Activated CD4-positive, alpha-beta T cell treated with anti-CD3 and anti-CD28 coated beads for 36 hours (primary cell): ENCODE measurements at regions not wholly inside any gene's neighbourhood (a gene's known extent, or its start where the extent isn't known, plus 50 kb on each side); places are given as distances from the start of the nearest gene placed in this dataset.

Experiments used
- ATAC-seq: fragments of 200-7000 bp; cut with Tn5 transposase; one replicate; pipeline ENCODE4 v1.10.0; 2021; ENCODE audit warnings: mild to moderate bottlenecking, moderate library complexity
- CTCF ChIA-PET: fragments of 350-600 bp; sonication (Branson Sonifier 250); formaldehyde crosslinking; loops from one replicate; lab custom pipeline; 2021; ENCODE audit warnings: antibody characterized with exemption; lab: Charles Lee
- POLR2A ChIA-PET: fragments of 350-600 bp; sonication (Branson Sonifier 250); formaldehyde crosslinking; loops from one replicate; lab custom pipeline; 2021; ENCODE audit warnings: antibody characterized with exemption, inconsistent platforms; lab: Charles Lee
- DNase-seq: peaks from one replicate; pipeline ENCODE4 v3.0.0-alpha.2; 2020
- H3K27ac Mint-ChIP-seq: one replicate; pipeline ENCODE4 v1.8.0; 2021; ENCODE audit warnings: mixed read lengths
- H3K27me3 Mint-ChIP-seq: one replicate; pipeline ENCODE4 v1.8.0; 2021; ENCODE audit warnings: mixed read lengths
- H3K36me3 Mint-ChIP-seq: one replicate; pipeline ENCODE4 v1.8.0; 2021; ENCODE audit warnings: low read depth, mixed read lengths
- H3K4me1 Mint-ChIP-seq: one replicate; pipeline ENCODE4 v1.8.0; 2021; ENCODE audit warnings: mixed read lengths
- H3K4me3 Mint-ChIP-seq: one replicate; pipeline ENCODE4 v1.8.0; 2021; ENCODE audit warnings: mild to moderate bottlenecking, moderate library complexity, mixed read lengths
- H3K9me3 Mint-ChIP-seq: one replicate; pipeline ENCODE4 v1.8.0; 2021; ENCODE audit warnings: low read depth, mixed read lengths
- intact Hi-C, 2 experiments: fragments of 100-400 bp; cut with DNase I in 1 of 2; cut with micrococcal nuclease in 1 of 2; formaldehyde crosslinking; loops; one replicate each; pipeline versions ENCODE4 v1.14.2 to v1.15.1; 2022 to 2024; cut with DNase I, micrococcal nuclease

GRCh38 chr4:180967936-180968335, 1275.3 kb upstream of the TENM3 start:
- Mint-ChIP-seq H3K4me3 (no peak overlapping the region), H3K9me3 (peaks cover 4% of the 10 kb centered on the region), H3K27ac (no peak overlapping the region), H3K27me3 (no peaks in the 10 kb centered on the region), H3K4me1 (no peaks in the 10 kb centered on the region), H3K36me3 (no peaks in the 10 kb centered on the region)
- DNase-seq (no peak), ATAC-seq (no peak)
- intact Hi-C loops: no loop called here
- CTCF ChIA-PET: no interaction called here
- POLR2A ChIA-PET: no interaction called here

GRCh38 chr4:180973894-180974293, 1269.3 kb upstream of the TENM3 start:
- H3K4me3 Mint-ChIP-seq: no peak overlapping the region
- H3K4me1 Mint-ChIP-seq: no peaks in the 10 kb centered on the region
- DNase-seq (no peak), ATAC-seq (no peak)
- CTCF ChIA-PET: no interaction called here
- POLR2A ChIA-PET: no interaction called here
- H3K9me3 Mint-ChIP-seq: no peaks in the 10 kb centered on the region
- no peaks in the 10 kb centered on the region for H3K36me3 Mint-ChIP-seq
- intact Hi-C loops: no loop called here
- no peaks in the 10 kb centered on the region for H3K27me3 Mint-ChIP-seq
- H3K27ac Mint-ChIP-seq: no peak overlapping the region

- no peaks in the 10 kb centered on the region for H3K27me3 Mint-ChIP-seq
- H3K4me3 Mint-ChIP-seq: no peak overlapping the region
- CTCF ChIA-PET: no interaction called here
- DNase-seq (no peak), ATAC-seq (no peak)
- no peaks in the 10 kb centered on the region for H3K9me3 Mint-ChIP-seq
- POLR2A ChIA-PET: no interaction called here
- H3K36me3 Mint-ChIP-seq: no peaks in the 10 kb centered on the region
- H3K4me1 Mint-ChIP-seq: no peaks in the 10 kb centered on the region
- intact Hi-C loops: no loop called here
- H3K27ac Mint-ChIP-seq: no peak overlapping the region
Observed at GRCh38 chr4:180990931-180991330, 1252.3 kb upstream of the TENM3 start.

GRCh38 chr4:180993244-180993836, 1249.9 kb upstream of the TENM3 start:
- Mint-ChIP-seq H3K9me3 (peaks cover 2% of the 10 kb centered on the region), H3K36me3 (no peaks in the 10 kb centered on the region), H3K4me3 (no peak overlapping the region), H3K27ac (no peak overlapping the region), H3K27me3 (no peaks in the 10 kb centered on the region), H3K4me1 (no peaks in the 10 kb centered on the region)
- ATAC-seq (no peak), DNase-seq (no peak)
- ChIA-PET CTCF (no interaction called here), POLR2A (no interaction called here)
- intact Hi-C loops: no loop called here

GRCh38 chr4:180994722-180995121, 1248.5 kb upstream of the TENM3 start:
- H3K9me3 Mint-ChIP-seq: peaks cover 2% of the 10 kb centered on the region
- H3K36me3 Mint-ChIP-seq: no peaks in the 10 kb centered on the region
- H3K27me3 Mint-ChIP-seq: no peaks in the 10 kb centered on the region
- DNase-seq (no peak), ATAC-seq (no peak)
- H3K4me1 Mint-ChIP-seq: no peaks in the 10 kb centered on the region
- CTCF ChIA-PET: no interaction called here
- no peak overlapping the region for H3K27ac Mint-ChIP-seq
- POLR2A ChIA-PET: no interaction called here
- intact Hi-C loops: no loop called here
- H3K4me3 Mint-ChIP-seq: no peak overlapping the region

- ATAC-seq (no peak), DNase-seq (no peak)
- ChIA-PET CTCF (no interaction called here), POLR2A (no interaction called here)
- intact Hi-C loops: no loop called here
- Mint-ChIP-seq H3K9me3 (peaks cover 8% of the 10 kb centered on the region), H3K27ac (no peak overlapping the region), H3K36me3 (no peaks in the 10 kb centered on the region), H3K4me1 (no peaks in the 10 kb centered on the region), H3K4me3 (no peak overlapping the region), H3K27me3 (no peaks in the 10 kb centered on the region)
Observed at GRCh38 chr4:180999217-180999616, 1244.0 kb upstream of the TENM3 start.

GRCh38 chr4:181004056-181004455, 1239.1 kb upstream of the TENM3 start:
- Mint-ChIP-seq H3K4me3 (no peak overlapping the region), H3K27me3 (no peaks in the 10 kb centered on the region), H3K4me1 (no peaks in the 10 kb centered on the region), H3K36me3 (no peaks in the 10 kb centered on the region), H3K9me3 (peaks cover 11% of the 10 kb centered on the region), H3K27ac (no peak overlapping the region)
- ChIA-PET POLR2A (no interaction called here), CTCF (interaction anchor here (0.6 kb wide), 1 partner anchor 66 kb away, joined by 5 read pairs; no protein-coding TSS in a partner anchor)
- intact Hi-C loops: no loop called here
- ATAC-seq: no peak
- no peak for DNase-seq

- no peak overlapping the region for H3K27ac Mint-ChIP-seq
- H3K27me3 Mint-ChIP-seq: no peaks in the 10 kb centered on the region
- H3K9me3 Mint-ChIP-seq: peaks cover 8% of the 10 kb centered on the region
- intact Hi-C loops: no loop called here
- H3K36me3 Mint-ChIP-seq: no peaks in the 10 kb centered on the region
- POLR2A ChIA-PET: no interaction called here
- ATAC-seq (no peak), DNase-seq (no peak)
- H3K4me3 Mint-ChIP-seq: no peak overlapping the region
- CTCF ChIA-PET: no interaction called here
- no peaks in the 10 kb centered on the region for H3K4me1 Mint-ChIP-seq
Observed at GRCh38 chr4:181006499-181007260, 1236.5 kb upstream of the TENM3 start.

GRCh38 chr4:181007751-181008150, 1235.5 kb upstream of the TENM3 start:
- DNase-seq: no peak
- intact Hi-C loops: no loop called here
- no peaks in the 10 kb centered on the region for H3K27me3 Mint-ChIP-seq
- POLR2A ChIA-PET: no interaction called here
- no peaks in the 10 kb centered on the region for H3K36me3 Mint-ChIP-seq
- no peak for ATAC-seq
- H3K4me1 Mint-ChIP-seq: no peaks in the 10 kb centered on the region
- CTCF ChIA-PET: no interaction called here
- no peak overlapping the region for H3K4me3 Mint-ChIP-seq
- no peak overlapping the region for H3K27ac Mint-ChIP-seq
- peaks cover 8% of the 10 kb centered on the region for H3K9me3 Mint-ChIP-seq

GRCh38 chr4:181008164-181008563, 1235.0 kb upstream of the TENM3 start:
- intact Hi-C loops: no loop called here
- Mint-ChIP-seq H3K27me3 (no peaks in the 10 kb centered on the region), H3K4me3 (no peak overlapping the region), H3K4me1 (no peaks in the 10 kb centered on the region), H3K9me3 (peaks cover 8% of the 10 kb centered on the region), H3K36me3 (no peaks in the 10 kb centered on the region), H3K27ac (no peak overlapping the region)
- CTCF ChIA-PET: no interaction called here
- no peak for DNase-seq
- POLR2A ChIA-PET: no interaction called here
- no peak for ATAC-seq

- CTCF ChIA-PET: no interaction called here
- POLR2A ChIA-PET: no interaction called here
- H3K9me3 Mint-ChIP-seq: peaks cover 13% of the 10 kb centered on the region
- H3K27ac Mint-ChIP-seq: no peak overlapping the region
- intact Hi-C loops: no loop called here
- no peaks in the 10 kb centered on the region for H3K36me3 Mint-ChIP-seq
- no peak overlapping the region for H3K4me3 Mint-ChIP-seq
- H3K27me3 Mint-ChIP-seq: no peaks in the 10 kb centered on the region
- DNase-seq: no peak
- no peaks in the 10 kb centered on the region for H3K4me1 Mint-ChIP-seq
- ATAC-seq: no peak
Observed at GRCh38 chr4:181013162-181013561, 1230.0 kb upstream of the TENM3 start.

GRCh38 chr4:181017038-181017437, 1226.2 kb upstream of the TENM3 start:
- DNase-seq: no peak
- no peak overlapping the region for H3K4me3 Mint-ChIP-seq
- no peak overlapping the region for H3K27ac Mint-ChIP-seq
- H3K9me3 Mint-ChIP-seq: peaks cover 15% of the 10 kb centered on the region
- H3K4me1 Mint-ChIP-seq: no peaks in the 10 kb centered on the region
- ChIA-PET POLR2A (no interaction called here), CTCF (interaction anchor here (0.8 kb wide), 1 partner anchor 10 kb away, joined by 3 read pairs; no protein-coding TSS in a partner anchor)
- H3K27me3 Mint-ChIP-seq: no peaks in the 10 kb centered on the region
- no peak for ATAC-seq
- intact Hi-C loops: no loop called here
- no peaks in the 10 kb centered on the region for H3K36me3 Mint-ChIP-seq
